ENCODE measurements at regions not wholly inside any gene's neighbourhood (a gene's known extent, or its start where the extent isn't known, plus 50 kb on each side); places are given as distances from the start of the nearest gene placed in this dataset.

DNA sequence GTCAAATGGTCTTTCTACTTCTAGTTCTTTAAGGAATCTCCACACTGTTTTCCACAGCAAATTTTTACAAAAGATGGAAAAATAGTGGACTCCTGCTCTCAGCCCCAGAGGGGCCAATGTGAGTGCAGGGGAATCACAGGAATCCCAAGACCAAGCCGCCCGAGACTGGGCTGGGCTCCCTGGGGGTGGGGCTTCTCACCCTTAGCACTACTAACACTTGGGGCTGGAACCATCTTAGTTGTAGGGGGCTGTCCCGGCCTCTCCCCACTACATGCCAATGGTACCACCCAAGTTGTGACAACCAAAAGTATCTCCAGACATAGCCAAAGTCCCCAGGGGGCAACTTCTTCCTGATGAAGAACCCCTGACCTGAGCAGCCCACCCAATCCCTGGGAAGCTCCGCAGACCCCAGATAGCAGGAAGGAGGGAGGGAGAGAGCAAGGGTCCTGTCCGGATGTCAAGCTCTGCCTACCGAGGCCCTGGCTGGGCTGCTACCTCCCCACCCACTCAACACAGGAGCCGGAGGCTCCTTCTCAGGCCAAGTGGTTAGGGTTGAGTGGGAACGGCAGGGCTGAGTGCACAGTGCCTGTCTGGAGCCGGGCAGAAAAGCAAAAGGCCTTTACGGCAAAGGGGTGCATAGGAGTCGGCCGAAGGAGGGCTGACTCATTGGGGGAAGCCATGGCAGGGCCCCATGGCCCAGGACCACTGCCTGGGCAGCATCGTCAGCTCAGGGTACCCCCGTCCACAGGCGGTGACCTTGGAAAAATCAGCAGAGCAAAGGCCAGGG lies 122.5 kb upstream of the FGF3 start:
- TF ChIP-seq CTCF (IDR thresholded peaks at IDR 0.05; ENCODE audit: insufficient read depth, low read length, poor library complexity, severe bottlenecking) (no peak), EZH2phosphoT487 (conservative IDR thresholded peaks at IDR 0.05; ENCODE audit: low read length) (no peak)
